GM21360 (cell line): ENCODE measurements at regions not wholly inside any gene's neighbourhood (a gene's known extent, or its start where the extent isn't known, plus 50 kb on each side); places are given as distances from the start of the nearest gene placed in this dataset.
"Not testable (repeated sequence)": the region's sequence is repeated elsewhere in the genome, so short reads cannot be mapped to it uniquely, and the experiment has no call there.

ENCODE experiments used
- ATAC-seq: cut with Tn5 transposase; IDR thresholded peaks from one replicate; pipeline ENCODE4 v1.9.1; 2021; ENCODE audit warnings: mild to moderate bottlenecking, moderate library complexity; ENCODE audit not compliant: unreplicated experiment

DNA sequence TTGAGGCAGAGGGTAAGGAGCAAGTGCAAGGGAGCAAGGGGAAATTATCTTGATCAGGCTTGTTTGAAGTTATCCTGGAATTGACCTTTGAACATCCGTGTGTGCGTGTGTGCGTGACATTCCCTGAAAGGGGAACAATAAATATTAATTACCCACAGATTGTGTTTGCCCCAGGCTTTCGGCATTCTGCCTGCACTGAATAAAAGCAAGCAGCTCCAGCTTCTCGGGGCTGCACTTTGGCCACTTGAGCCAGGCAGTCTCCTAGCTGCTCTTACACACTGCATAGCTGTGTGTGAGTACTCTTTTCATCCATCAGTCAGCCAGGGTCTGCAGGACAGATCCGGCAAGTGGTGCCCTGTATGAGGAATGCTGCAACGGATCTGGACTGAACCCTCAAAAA is 107.7 kb upstream of the BTN3A2 start:
- no peak for ATAC-seq

DNA sequence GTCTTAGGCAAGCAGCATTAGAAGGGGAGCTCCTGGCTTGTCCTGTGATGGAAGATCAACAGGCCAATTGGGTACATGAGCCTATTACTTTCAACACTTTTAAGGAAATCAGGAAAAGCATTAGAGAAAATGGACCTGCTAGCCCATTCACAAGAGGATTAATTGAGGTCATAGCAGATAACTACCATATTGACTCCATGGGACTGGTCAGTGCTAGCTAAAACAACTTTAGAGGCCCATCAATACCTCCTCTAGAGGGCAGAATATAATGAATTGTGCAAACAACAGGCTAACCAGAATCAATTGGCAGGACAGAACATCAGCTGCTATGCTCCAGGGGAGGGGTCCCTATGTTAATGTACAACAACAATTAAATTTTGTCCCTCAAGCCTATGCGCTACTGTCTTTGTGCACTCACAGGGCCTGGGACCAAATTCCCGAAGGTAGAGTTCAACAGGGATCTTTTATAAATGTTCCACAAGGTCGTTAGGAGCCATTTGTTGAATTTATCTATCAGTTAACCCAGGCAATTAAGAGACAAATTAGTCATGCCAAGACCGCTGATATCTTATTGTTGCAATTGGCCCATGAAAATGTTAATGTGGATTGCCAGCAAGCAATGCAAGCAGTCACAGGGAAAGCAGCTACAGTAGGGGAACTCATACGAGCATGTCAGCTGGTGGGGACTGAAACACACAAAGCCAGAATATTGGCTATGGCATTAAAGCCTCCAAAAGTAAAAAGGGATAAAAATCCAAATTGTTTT is 106.6 kb upstream of the BTN3A2 start:
- ATAC-seq = no peak

DNA sequence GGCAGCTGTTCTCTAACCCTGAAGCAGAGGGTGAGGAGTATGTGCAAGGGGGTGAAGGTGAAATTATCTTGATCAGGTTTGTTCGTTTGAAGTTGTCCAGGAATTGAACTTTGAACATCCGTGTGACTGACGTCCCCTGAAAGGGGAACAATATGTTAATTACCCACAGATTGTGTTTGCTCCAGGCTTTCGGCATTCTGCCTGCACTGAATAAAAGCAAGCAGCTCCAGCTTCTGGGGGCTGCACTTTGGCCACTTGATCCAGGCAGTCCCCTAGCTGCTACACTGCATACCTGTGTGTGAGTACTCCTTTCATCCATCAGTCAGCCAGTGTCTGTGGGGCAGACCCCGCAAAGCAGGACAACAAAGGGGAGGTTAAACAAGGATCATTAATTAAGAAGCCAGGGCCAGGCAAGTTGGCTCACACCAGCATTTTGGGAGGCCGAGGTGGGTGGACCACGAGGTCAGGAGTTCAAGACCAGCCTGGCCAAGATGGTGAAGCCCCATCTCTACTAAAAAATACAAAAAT is 104.8 kb upstream of the BTN3A2 start:
- no peak for ATAC-seq

DNA sequence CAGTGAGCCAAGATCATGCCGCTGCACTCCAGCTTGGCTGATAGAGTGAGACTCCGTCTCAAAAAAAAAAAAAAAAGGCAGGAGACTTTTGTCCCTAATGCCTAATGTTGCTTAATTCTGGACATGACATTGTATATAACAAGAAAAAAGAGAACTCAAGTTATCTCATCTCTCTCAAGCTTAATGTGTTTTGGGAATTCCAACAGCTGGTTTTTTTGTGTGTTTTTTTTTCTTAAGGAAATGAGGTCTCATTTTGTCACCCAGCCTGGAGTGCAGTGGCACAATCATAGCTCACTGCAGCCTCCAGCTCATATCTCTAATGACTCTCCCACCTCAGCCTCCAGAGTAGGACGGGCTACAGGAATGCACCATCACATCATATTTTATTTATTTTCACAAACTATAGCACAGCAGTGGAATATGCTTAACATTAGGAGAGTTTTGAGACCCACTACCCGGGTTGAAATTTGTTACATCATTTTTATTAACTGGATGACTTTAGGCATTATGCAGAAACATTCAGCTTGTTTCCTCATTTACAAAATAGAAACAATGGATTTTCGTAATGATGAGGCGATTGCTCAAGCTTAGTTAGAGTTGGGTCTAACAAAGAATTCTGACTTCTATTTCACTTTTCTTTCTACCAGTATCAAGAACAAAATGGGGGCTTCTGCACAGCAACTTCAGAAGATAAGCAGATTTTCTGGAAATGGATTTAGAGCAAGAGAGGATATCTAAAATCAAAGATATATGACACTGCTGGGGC is 104.1 kb upstream of the BTN3A2 start:
- no peak for ATAC-seq

DNA sequence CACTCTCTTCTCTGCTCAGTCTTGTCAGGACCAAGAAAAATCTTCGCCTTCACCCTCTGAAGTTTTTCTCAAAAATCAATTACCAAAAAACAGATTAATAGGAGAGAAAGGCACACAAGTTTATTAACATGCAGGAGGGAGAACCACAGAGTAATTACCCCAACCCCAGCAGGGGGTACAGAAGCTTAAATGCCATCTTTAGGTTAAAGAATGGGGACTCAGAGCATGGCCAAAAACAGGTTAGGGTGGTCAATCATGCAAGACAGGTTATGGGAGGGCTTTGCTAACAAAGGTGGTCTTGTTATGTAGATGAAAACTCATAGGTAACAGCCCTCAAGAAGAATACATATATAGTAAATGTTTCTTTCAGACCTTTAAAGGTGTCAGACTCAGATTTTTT is 100.5 kb upstream of the BTN3A2 start:
- no peak for ATAC-seq

DNA sequence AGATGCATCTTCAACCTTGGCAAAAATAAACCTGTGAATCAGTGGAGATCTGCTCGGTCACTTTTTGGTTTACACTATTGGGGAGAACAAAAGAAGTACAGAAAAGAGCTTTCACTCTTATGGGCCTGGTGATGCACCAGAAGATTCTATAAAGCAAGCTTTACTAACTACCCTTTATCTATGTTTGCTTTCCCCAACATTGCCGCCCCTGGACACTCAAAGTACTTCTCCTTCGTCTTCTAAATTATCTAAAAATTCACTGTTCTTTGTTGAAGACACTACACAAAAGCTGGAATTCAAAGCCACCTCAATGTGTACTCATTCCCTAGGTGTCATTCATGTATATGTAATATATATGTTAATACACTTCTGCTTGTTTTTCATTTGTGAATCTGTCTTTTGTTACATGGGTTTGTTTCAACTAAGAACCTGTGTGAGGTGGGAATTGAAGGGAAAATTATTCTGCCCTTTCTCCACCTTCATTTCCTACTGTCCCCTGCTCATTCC is 97.9 kb upstream of the BTN3A2 start:
- ATAC-seq = no peak

DNA sequence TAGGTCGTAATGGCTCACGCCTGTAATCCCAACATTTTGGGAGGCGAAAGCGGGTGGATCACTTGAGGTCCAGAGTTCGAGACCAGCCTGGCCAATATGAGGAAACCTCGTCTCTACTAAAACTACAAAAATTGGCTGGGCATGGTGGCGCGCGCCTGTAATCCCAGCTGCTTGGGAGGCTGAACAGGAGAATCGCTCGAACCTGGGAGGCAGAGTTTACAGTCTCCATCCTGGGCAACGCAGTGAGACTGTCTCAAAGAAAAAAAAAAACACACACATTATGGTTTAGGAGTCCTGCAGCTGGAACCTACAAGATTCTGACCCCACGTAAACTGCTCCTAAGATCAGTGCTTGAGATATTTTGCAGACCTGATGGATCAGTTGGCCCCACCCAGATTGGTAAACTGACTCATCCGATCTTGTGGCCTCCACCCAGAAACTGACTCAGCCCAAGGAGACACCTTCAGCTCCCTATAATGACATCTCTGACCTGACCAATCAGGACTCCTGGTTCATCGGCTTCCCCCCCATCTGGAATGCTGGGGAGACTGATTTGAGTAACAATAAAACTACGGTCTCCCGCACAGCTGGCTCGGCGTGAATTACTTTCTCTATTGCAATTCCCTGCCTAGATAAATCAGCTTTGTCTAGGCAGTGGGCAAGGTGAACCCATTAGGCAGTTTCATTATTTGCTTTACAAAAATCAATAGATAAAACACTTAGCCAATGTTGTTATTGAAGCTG is 96.2 kb upstream of the BTN3A2 start:
- ATAC-seq = no peak

DNA sequence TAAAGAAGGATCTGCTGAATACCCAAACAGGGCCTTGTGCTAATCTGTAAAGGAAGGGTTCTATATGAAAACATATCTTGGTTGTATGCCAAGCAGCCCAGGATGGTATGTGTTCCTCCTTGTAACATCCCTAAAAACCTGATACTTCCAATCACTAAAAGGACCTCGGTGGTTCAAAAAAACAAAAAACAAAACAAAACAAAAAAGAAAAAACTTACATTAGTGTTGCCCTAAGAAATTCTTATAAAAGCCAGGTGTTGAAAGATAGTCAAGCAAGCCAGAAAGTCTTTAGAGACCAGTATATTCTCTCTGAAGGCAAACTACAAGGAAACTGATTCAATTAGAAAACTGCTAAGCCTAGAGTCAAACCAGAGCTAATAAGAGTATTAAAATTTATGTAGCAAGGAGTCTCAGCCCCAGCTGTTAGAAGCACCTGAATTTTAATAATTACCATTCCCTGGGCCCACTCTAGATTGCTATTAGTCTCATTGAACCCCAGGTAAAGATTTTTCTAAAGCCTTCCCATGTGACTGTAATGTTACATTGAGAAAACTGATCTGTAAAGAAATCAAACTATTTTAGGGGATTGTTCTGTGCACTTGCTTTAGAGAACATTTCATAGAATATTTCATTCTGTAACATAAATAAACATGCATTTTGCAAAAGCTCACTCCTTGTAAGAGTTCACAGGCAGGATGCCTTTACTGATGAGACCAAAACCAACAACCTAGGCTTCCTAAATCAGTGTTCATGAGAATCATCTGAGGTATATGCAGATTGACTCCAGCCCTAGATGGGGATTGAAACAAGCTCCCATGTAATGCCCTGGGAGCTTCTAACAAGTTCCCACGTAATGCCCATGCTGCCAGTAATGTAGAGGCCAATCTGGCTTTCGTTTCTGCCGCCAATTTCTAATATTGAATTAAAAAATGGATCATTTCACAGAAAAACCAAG is 95.2 kb upstream of the BTN3A2 start:
- no peak for ATAC-seq

DNA sequence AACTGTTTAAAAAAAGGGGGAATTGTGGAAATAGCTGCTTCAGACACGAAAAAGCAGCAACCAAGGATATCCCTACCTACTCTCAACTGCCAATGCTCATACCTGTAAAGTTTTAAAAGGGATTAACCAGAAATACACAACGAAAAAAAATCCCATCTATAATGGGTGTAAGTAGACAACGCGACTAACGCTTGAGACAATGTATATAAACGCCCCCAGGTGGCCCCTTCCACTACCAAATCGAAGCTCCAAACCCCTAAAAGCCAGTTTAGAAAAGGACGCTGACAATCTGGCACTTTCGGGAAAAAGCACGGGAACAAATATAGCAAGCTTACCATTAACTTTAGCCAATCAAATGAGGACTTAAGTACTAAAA is 94.5 kb upstream of the BTN3A2 start:
- no peak for ATAC-seq

DNA sequence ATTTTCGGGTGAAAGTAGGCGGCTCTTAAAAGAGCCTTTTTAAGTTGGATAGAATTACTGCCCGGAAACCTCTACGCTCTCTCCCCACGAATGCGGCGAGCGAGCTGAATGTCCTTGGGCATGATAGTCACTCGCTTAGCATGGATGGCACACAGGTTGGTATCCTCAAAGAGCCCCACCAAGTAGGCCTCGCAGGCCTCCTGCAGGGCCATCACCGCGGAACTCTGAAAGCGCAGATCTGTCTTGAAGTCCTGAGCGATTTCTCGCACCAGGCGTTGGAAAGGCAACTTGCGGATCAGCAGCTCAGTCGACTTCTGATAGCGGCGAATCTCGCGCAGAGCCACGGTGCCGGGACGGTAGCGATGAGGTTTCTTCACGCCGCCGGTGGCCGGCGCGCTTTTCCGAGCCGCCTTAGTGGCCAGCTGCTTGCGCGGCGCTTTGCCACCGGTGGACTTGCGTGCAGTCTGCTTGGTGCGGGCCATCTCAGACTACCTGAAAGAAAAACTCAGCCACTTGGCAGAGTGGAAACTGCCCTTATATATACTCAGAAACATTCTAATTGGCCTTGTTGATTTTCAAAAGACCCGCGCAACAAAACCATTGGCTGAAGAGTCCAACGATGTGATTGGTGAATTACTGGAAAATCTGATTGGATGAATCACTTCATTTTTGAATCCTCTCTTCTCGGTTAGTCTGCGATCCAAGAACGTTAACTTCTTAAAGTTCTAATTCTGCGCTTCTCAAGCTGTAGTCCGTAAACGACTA is 93.9 kb upstream of the BTN3A2 start:
- peak; percentile 28 for ATAC-seq

DNA sequence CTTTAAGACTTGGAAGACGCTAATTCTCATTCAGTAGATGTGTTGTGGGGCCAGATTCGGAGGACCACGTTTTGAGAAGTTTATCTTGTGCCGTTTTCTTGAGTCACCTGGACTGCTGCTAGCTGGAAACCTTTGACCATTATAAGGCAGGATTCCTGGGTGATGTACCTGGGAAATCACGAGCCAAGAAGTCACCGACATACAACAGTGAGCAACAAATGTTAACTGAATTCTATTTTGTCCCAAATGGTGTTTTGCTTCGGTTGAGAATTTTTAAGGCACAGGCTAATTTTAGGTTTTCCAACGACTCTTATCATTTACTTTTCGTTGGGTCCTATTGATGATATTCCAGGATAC is 93.4 kb upstream of the BTN3A2 start:
- ATAC-seq = no peak

DNA sequence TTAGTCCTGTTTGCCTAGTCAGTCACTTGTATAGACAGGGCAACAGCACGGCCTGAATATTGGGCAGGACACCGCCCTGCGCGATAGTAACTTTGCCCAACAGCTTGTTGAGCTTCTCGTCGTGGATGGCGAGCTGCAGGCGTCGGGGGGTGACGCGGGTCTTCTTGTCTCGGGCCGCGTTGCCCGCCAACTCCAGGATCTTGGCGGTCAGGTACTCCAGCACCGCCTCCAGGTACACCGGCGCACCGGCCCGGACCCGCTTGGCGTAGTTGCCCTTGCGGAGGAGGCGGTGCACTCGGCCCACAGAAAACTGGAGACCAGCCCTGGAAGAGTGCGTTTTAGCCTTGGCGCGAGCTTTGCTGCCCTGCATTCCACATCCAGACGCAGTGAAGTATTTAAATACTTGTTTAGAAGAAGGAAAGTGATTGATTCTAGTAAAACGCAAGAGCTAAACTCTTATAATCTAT is 92.8 kb upstream of the BTN3A2 start:
- ATAC-seq = peak; percentile 25

DNA sequence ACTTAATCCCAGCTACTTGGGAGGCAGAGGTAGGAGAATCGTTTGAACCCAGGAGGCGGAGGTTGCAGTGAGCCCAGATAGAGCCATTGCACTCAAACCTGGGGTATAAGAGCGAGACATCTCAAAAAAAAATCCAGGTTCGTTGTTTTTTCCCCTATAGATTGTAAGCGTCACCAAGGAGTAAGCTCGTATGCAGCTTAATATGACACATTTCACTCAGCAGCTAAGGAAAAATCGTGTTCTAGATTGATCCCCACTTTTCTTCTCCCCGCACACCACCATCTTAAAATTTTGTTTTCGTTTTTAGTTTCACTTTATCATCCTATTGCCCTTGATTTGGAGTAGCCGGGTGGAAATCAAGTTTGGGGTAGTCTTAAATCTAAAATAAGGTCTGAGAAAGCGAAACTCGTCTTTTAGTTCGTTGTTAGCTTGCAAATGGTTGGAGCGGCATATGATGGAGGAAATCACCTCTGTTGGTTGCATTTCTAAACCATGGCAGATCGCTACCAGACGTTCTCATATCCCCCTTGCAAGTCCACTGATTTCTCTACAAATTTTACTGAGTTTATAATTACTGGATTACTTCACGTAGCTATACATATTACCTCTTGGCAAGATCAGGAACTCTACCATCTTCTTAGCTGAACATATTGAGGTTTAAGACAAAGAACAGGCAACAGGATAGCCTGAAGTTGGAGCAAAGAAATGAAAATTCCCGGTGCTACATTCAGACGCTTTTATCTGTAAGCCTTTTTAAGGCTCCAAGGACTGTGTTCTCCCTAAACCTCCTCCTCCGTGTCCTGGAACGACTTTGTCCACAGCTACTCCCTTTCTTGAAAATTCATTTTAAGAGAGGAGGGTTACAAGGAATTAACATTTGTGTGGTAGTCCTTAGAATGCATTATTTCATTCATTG is 91.1 kb upstream of the BTN3A2 start:
- no peak for ATAC-seq

DNA sequence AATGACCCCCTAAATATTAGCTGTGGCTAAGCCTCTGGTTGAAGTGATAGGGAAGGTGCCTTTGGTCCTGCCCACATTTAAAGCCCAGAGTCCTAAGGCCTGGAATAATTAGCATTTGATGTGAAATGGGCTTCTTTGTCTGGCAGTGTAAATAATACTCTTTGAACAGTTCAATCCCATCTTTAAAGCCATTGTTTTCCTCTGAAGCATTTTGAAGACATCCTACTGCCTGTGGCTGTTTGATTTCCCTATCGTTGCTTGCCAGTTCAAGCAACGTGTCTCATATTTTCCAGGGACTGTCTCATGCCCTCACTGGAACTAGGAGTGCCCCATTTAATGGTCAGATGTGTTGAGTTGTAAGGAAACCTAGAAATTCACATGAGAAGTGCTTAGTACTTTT is 89.3 kb upstream of the BTN3A2 start:
- ATAC-seq = no peak

DNA sequence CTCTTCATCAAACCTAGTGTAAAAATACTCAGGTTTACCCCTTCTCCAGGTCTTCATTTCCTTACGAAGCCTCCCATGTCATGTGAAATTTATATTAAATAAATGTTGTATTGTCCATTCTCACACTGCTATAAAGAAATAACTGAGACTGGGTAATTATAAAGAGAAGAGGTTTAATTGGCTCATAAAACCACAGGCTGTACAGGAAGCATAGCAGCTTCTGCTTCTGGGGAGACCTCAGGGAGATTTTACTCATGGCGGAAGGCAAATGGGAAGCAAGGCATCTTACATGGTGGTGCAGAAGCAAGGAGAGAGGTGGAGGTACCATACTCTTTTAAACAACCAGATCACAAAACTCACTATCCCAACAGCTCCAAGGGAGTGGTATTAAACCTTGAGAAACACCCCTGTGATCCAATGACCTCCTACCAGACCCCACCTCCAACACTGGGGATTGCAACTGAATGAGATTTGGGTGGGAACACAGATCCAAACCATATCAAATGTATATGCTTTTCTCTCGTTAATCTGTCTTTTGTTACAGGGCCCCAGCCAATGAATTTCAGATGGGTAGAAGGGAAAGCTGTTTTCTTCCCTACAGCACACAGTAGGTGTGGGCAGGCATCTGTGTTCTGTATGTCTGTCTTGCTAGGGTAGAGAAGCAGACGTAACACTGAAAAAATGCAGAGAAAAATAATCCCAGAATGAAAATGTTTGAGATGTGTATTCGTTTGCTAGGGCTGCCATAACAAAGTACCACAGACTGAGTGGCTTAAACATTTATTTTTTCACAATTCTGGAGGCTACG is 88.0 kb upstream of the BTN3A2 start:
- no peak for ATAC-seq

DNA sequence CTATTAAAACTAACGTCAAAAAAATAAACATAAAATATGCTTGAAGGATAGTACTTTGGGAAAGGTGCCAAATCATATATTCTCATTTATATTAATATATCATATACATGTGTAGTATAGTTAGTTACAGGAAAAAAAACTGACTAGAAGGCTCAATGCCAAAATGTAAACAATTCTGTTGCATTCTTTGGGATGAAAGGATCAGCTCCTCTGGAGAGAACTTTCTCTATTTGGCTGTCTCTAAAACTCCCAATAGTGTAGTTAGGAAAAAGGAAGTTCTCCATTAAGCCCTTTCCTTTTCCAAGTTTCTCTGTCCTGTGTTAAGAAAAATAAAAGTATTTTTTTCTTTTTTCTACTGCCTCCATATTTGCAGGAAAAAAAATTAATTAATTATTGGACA is 86.5 kb upstream of the BTN3A2 start:
- no peak for ATAC-seq

DNA sequence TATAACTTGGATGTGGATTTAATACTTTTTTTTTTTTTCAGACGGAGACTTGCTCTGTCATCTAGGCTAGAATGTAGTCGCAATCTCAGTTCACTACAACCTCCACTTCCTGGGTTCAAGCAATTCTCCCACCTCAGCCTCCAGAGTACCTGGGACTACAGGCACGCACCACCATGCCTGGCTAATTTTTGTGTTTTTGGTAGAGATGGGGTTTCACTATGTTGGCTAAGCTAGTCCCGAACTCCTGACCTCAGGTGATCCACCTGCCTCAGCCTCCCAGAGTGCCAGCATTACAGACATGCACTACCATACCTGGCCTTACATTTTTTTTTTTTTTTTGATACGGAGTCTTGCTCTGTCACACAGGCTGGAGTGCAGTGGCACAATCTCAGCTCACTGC is 85.6 kb upstream of the BTN3A2 start:
- ATAC-seq = not testable (repeated sequence)

DNA sequence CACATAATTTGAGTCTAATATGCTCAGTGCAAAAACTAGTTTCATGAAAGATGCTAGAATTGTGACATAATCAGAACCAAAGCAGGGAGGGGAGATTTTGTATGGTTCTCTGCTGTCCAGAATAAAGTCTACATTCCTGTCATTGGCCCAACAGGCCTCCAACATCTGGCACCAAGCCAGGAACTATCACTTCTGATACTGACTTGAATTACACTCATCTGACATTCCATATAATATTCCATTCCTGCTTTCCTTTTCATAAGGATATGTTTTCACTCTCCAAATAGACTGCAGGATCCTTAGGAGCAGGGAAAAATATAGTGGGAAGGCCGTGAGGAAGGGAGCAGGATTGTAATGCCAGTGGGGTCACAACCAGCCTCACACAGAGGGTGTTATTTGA is 84.6 kb upstream of the BTN3A2 start:
- no peak for ATAC-seq
